ENCODE measurements at regions not wholly inside any gene's neighbourhood (a gene's known extent, or its start where the extent isn't known, plus 50 kb on each side); places are given as distances from the start of the nearest gene placed in this dataset.

- no peak for TF ChIP-seq EZH2 (IDR thresholded peaks at IDR 0.05)
- no peak for TF ChIP-seq FOXP2 (optimal IDR thresholded peaks at IDR 0.05; ENCODE audit: control extremely low read depth, extremely low read length, insufficient read depth)
- TF ChIP-seq POLR2AphosphoS5 (IDR thresholded peaks at IDR 0.05; ENCODE audit: borderline replicate concordance, low read depth, low read length) = no peak
Measured at GRCh38 chr3:194745422-194746184, 59.9 kb downstream of the FAM43A start.

All from SK-N-MC (cell line).